Neural cell (in vitro differentiated cells): ENCODE measurements at regions not wholly inside any gene's neighbourhood (a gene's known extent, or its start where the extent isn't known, plus 50 kb on each side); places are given as distances from the start of the nearest gene placed in this dataset.

ENCODE experiments used
- H2AFZ ChIP-seq: fragments of 200-600, 300-800 bp; sonication (generic), shearing (Covaris generic); 2 replicates; pipeline ENCODE4 v1.6.0; 2014; ENCODE audit warnings: low read depth, mild to moderate bottlenecking, antibody characterized with exemption, low read length, moderate library complexity
- H3F3A ChIP-seq: fragments of 200-600 bp; shearing (Covaris generic); 2 replicates; pipeline ENCODE4 v1.6.1; 2016; ENCODE audit warnings: mild to moderate bottlenecking, moderate library complexity, mixed read lengths, antibody characterized with exemption, low read length; ENCODE audit not compliant: insufficient read depth, poor library complexity, severe bottlenecking
- H3K27ac ChIP-seq: fragments of 200-600, 300-800 bp; sonication (generic), shearing (Covaris generic); 2 replicates; pipeline ENCODE4 v1.5.1; 2014; ENCODE audit warnings: mild to moderate bottlenecking, low read length, moderate library complexity
- H3K27me3 ChIP-seq: fragments of 300-800, 200-600 bp; sonication (generic), shearing (Covaris generic); 2 replicates; pipeline ENCODE4 v1.6.0; 2014; ENCODE audit warnings: mild to moderate bottlenecking, low read depth, low read length, moderate library complexity; ENCODE audit not compliant: insufficient read depth
- H3K36me3 ChIP-seq: fragments of 300-800, 200-600 bp; sonication (generic), shearing (Covaris generic); 2 replicates; pipeline ENCODE4 v1.5.1; 2014; ENCODE audit warnings: mild to moderate bottlenecking, antibody characterized with exemption, low read length, moderate library complexity; ENCODE audit not compliant: insufficient read depth
- H3K4me2 ChIP-seq: fragments of 300-800, 200-600 bp; sonication (generic), shearing (Covaris generic); 2 replicates; pipeline ENCODE4 v1.6.0; 2014; ENCODE audit warnings: mild to moderate bottlenecking, low read length
- H3K4me3 ChIP-seq: fragments of 300-800, 200-600 bp; sonication (generic), shearing (Covaris generic); 2 replicates; pipeline ENCODE4 v1.5.1; 2014; ENCODE audit warnings: mild to moderate bottlenecking, low read length, moderate library complexity
- H3K79me2 ChIP-seq: fragments of 200-600 bp; shearing (Covaris generic); replicated peaks from 2 replicates; pipeline ENCODE4 v1.6.0; 2014; ENCODE audit warnings: mild to moderate bottlenecking, low read length, moderate library complexity; ENCODE audit not compliant: insufficient read depth
- H3K9ac ChIP-seq: fragments of 300-800, 200-600 bp; sonication (generic), shearing (Covaris generic); 2 replicates; pipeline ENCODE4 v1.6.1; 2016; ENCODE audit warnings: mild to moderate bottlenecking, low read length, mixed read lengths
- H3K9me2 ChIP-seq: fragments of 200-600 bp; shearing (Covaris generic); 2 replicates; pipeline ENCODE4 v1.6.1; 2016; ENCODE audit warnings: mild to moderate bottlenecking, low read length, mixed read lengths; ENCODE audit not compliant: insufficient read depth
- H3K9me3 ChIP-seq: fragments of 200-600, 300-800 bp; sonication (generic), shearing (Covaris generic); 2 replicates; pipeline ENCODE4 v1.6.1; 2016; ENCODE audit warnings: mild to moderate bottlenecking, mixed run types, low read length, moderate library complexity, mixed read lengths
- H4K20me1 ChIP-seq: fragments of 200-600 bp; shearing (Covaris generic); 2 replicates; pipeline ENCODE4 v1.6.1; 2016; ENCODE audit warnings: mild to moderate bottlenecking, mixed run types; ENCODE audit not compliant: insufficient read depth
- EP300 ChIP-seq: fragments of 450-650 bp; conservative IDR thresholded peaks from 2 replicates; pipeline ENCODE4 v1.6.1; 2014; ENCODE audit warnings: antibody characterized with exemption, mild to moderate bottlenecking, moderate library complexity; ENCODE audit not compliant: poor library complexity, severe bottlenecking
- EZH2 ChIP-seq: fragments of 200-600, 300-800 bp; shearing (Covaris generic), sonication (generic); IDR thresholded peaks from 2 replicates; pipeline ENCODE4 v1.6.1; 2014; ENCODE audit warnings: antibody characterized with exemption, low read length, borderline replicate concordance, mild to moderate bottlenecking; ENCODE audit not compliant: insufficient read depth, poor library complexity, severe bottlenecking
- MXI1 ChIP-seq: fragments of 450-650 bp; conservative IDR thresholded peaks from 2 replicates; pipeline ENCODE4 v1.6.1; 2014; ENCODE audit warnings: antibody characterized with exemption, mild to moderate bottlenecking; ENCODE audit not compliant: poor library complexity, severe bottlenecking
- POLR2AphosphoS5 ChIP-seq: IDR thresholded peaks from 2 replicates; pipeline ENCODE4 v1.6.1; 2012
- RAD21 ChIP-seq: fragments of 450-650 bp; conservative IDR thresholded peaks from 2 replicates; pipeline ENCODE4 v1.6.1; 2014; ENCODE audit warnings: antibody characterized with exemption, mild to moderate bottlenecking, moderate library complexity
- SMC3 ChIP-seq: fragments of 450-650 bp; conservative IDR thresholded peaks from 2 replicates; pipeline ENCODE4 v1.6.1; 2014; ENCODE audit warnings: antibody characterized with exemption, mild to moderate bottlenecking, moderate library complexity; ENCODE audit not compliant: poor library complexity
- TAF1 ChIP-seq: IDR thresholded peaks from 2 replicates; pipeline ENCODE4 v1.6.1; 2012; ENCODE audit warnings: low read depth
- TF ChIP-seq, protein P1 (sequence below): IDR thresholded peaks from 2 replicates; pipeline ENCODE4 v1.6.1; 2012; ENCODE audit warnings: borderline replicate concordance
- TF ChIP-seq, protein P2 (sequence below): fragments of 450-650 bp; IDR thresholded peaks from 2 replicates; pipeline ENCODE4 v1.5.1; 2014; ENCODE audit warnings: antibody characterized with exemption, mild to moderate bottlenecking, moderate library complexity; ENCODE audit not compliant: poor library complexity, severe bottlenecking

DNA sequence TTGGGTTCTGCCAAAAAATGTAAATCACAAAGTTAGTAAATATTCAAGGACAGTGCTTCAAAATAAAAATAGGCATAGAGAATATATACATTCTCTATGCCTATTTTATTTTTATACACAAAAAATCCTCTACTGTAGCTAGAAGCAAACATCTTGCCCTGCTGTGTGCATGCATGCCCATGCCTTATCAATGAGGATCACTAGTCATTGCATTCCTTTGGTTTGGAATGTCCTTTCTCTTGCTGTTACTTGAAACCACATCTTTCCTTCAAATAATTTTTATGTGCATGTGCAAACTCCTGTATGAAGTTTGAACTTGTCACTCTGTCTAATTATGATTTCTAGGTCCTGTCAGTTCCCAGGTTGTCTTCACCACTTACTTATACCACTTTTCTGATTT lies 278.9 kb upstream of the IZUMO3 start:
- Histone ChIP-seq H2AFZ (no peak overlapping the region), H3K9ac (no peak overlapping the region), H3K27ac (no peak overlapping the region), H3F3A (no peaks in the 10 kb centered on the region), H4K20me1 (no peaks in the 10 kb centered on the region), H3K27me3 (no peaks in the 10 kb centered on the region), H3K79me2 (no peaks in the 10 kb centered on the region), H3K9me2 (no peaks in the 10 kb centered on the region), H3K36me3 (no peaks in the 10 kb centered on the region), H3K4me3 (no peak overlapping the region), H3K9me3 (no peaks in the 10 kb centered on the region), H3K4me2 (no peak overlapping the region)
- TF ChIP-seq, protein P1, sequence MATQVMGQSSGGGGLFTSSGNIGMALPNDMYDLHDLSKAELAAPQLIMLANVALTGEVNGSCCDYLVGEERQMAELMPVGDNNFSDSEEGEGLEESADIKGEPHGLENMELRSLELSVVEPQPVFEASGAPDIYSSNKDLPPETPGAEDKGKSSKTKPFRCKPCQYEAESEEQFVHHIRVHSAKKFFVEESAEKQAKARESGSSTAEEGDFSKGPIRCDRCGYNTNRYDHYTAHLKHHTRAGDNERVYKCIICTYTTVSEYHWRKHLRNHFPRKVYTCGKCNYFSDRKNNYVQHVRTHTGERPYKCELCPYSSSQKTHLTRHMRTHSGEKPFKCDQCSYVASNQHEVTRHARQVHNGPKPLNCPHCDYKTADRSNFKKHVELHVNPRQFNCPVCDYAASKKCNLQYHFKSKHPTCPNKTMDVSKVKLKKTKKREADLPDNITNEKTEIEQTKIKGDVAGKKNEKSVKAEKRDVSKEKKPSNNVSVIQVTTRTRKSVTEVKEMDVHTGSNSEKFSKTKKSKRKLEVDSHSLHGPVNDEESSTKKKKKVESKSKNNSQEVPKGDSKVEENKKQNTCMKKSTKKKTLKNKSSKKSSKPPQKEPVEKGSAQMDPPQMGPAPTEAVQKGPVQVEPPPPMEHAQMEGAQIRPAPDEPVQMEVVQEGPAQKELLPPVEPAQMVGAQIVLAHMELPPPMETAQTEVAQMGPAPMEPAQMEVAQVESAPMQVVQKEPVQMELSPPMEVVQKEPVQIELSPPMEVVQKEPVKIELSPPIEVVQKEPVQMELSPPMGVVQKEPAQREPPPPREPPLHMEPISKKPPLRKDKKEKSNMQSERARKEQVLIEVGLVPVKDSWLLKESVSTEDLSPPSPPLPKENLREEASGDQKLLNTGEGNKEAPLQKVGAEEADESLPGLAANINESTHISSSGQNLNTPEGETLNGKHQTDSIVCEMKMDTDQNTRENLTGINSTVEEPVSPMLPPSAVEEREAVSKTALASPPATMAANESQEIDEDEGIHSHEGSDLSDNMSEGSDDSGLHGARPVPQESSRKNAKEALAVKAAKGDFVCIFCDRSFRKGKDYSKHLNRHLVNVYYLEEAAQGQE = no peak
- TF ChIP-seq MXI1 (no peak), POLR2AphosphoS5 (no peak), RAD21 (no peak), TAF1 (no peak), EP300 (no peak), EZH2 (no peak), SMC3 (no peak)
- TF ChIP-seq, protein P2, sequence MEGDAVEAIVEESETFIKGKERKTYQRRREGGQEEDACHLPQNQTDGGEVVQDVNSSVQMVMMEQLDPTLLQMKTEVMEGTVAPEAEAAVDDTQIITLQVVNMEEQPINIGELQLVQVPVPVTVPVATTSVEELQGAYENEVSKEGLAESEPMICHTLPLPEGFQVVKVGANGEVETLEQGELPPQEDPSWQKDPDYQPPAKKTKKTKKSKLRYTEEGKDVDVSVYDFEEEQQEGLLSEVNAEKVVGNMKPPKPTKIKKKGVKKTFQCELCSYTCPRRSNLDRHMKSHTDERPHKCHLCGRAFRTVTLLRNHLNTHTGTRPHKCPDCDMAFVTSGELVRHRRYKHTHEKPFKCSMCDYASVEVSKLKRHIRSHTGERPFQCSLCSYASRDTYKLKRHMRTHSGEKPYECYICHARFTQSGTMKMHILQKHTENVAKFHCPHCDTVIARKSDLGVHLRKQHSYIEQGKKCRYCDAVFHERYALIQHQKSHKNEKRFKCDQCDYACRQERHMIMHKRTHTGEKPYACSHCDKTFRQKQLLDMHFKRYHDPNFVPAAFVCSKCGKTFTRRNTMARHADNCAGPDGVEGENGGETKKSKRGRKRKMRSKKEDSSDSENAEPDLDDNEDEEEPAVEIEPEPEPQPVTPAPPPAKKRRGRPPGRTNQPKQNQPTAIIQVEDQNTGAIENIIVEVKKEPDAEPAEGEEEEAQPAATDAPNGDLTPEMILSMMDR = no peak

DNA sequence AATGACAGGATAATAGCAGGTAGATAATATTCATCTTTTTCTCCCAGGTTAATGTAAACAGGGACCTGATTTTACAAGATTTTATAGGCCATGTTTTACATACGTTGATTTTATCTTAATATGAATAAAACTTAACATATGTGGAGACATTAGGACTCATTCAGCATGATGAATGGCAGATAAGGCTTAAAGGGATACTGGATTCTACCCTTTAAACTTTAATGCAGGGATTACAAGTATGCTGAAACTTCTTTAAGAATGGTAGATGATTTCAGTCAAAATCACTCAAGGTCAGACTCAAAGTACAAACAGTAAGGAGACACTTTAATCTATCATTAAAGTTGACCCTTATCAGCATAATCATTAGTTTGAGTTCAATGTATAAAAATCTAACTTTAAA lies 274.5 kb upstream of the IZUMO3 start:
- H3K9me3 ChIP-seq = no peaks in the 10 kb centered on the region
- no peak overlapping the region for H3K27ac ChIP-seq
- H3K4me2 ChIP-seq = no peak overlapping the region
- H4K20me1 ChIP-seq = no peaks in the 10 kb centered on the region
- no peaks in the 10 kb centered on the region for H3F3A ChIP-seq
- no peak for TF ChIP-seq RAD21
- no peak for TF ChIP-seq EZH2
- TF ChIP-seq EP300 = no peak
- no peak for TF ChIP-seq TAF1
- no peak for TF ChIP-seq MXI1
- TF ChIP-seq, protein P2 = no peak
- TF ChIP-seq, protein P1 = no peak
- TF ChIP-seq POLR2AphosphoS5 = no peak
- no peak for TF ChIP-seq SMC3
- H3K36me3 ChIP-seq = no peaks in the 10 kb centered on the region
- no peaks in the 10 kb centered on the region for H3K9me2 ChIP-seq
- no peak overlapping the region for H2AFZ ChIP-seq
- H3K79me2 ChIP-seq = no peaks in the 10 kb centered on the region
- no peaks in the 10 kb centered on the region for H3K27me3 ChIP-seq
- no peak overlapping the region for H3K9ac ChIP-seq
- no peak overlapping the region for H3K4me3 ChIP-seq
